Astrocyte (in vitro differentiated cells and primary cell): ENCODE measurements at regions not wholly inside any gene's neighbourhood (a gene's known extent, or its start where the extent isn't known, plus 50 kb on each side); places are given as distances from the start of the nearest gene placed in this dataset.
A peak's percentile ranks its signal among the peaks of the same experiment; 100 is the strongest.

Experiments
- DNase-seq: peaks from one replicate; pipeline ENCODE4 v3.0.0-alpha.2; 2010; ENCODE audit warnings: low read depth
- FAIRE-seq: peaks from 2 replicates; lab custom pipeline; 2011; peaks lifted over from hg19 to GRCh38; lab: Jason Lieb, UNC
- H2AFZ ChIP-seq: 2 replicates; pipeline ENCODE4 v1.6.0; 2012; ENCODE audit warnings: low read depth, low read length, inconsistent platforms
- H3K27ac ChIP-seq: 2 replicates; pipeline ENCODE4 v1.5.1; 2011; ENCODE audit warnings: low read depth, low read length, inconsistent platforms
- H3K27me3 ChIP-seq: 2 replicates; pipeline ENCODE4 v1.6.0; 2011; ENCODE audit warnings: low read length, inconsistent platforms; ENCODE audit not compliant: insufficient read depth
- H3K36me3 ChIP-seq: 2 replicates; pipeline ENCODE4 v1.5.1; 2011; ENCODE audit warnings: low read length, inconsistent platforms; ENCODE audit not compliant: insufficient read depth
- H3K4me1 ChIP-seq: 2 replicates; pipeline ENCODE4 v1.5.1; 2011; ENCODE audit warnings: low read length, inconsistent platforms; ENCODE audit not compliant: insufficient read depth
- H3K4me2 ChIP-seq: 2 replicates; pipeline ENCODE4 v1.6.0; 2012; ENCODE audit warnings: low read length, inconsistent platforms
- H3K4me3 ChIP-seq: 2 replicates; pipeline ENCODE4 v1.5.1; 2011; ENCODE audit warnings: low read depth, mild to moderate bottlenecking, low read length, inconsistent platforms; ENCODE audit not compliant: insufficient read depth
- H3K79me2 ChIP-seq: 2 replicates; pipeline ENCODE4 v1.6.0; 2012; ENCODE audit warnings: mild to moderate bottlenecking, low read length, inconsistent platforms; ENCODE audit not compliant: insufficient read depth
- H3K9ac ChIP-seq: 2 replicates; pipeline ENCODE4 v1.6.0; 2012; ENCODE audit warnings: mild to moderate bottlenecking, low read length, inconsistent platforms
- H3K9me3 ChIP-seq: 2 replicates; pipeline ENCODE4 v1.5.1; 2012; ENCODE audit warnings: low read depth, mild to moderate bottlenecking, low read length, inconsistent platforms; ENCODE audit not compliant: insufficient read depth
- H4K20me1 ChIP-seq: 2 replicates; pipeline ENCODE4 v1.6.0; 2012; ENCODE audit warnings: low read length, inconsistent platforms; ENCODE audit not compliant: insufficient read depth
- H3K27ac Mint-ChIP-seq: one replicate; pipeline ENCODE4 v1.8.0; 2021; ENCODE audit warnings: mild to moderate bottlenecking, mixed read lengths; ENCODE audit not compliant: unreplicated experiment
- H3K27me3 Mint-ChIP-seq: one replicate; pipeline ENCODE4 v1.8.0; 2021; ENCODE audit warnings: low read depth, mixed read lengths; ENCODE audit not compliant: unreplicated experiment
- H3K36me3 Mint-ChIP-seq: one replicate; pipeline ENCODE4 v1.8.0; 2021; ENCODE audit warnings: low read depth, mixed read lengths; ENCODE audit not compliant: unreplicated experiment
- H3K4me1 Mint-ChIP-seq: one replicate; pipeline ENCODE4 v1.8.0; 2021; ENCODE audit warnings: low read depth, mixed read lengths; ENCODE audit not compliant: unreplicated experiment
- H3K4me3 Mint-ChIP-seq: one replicate; pipeline ENCODE4 v1.8.0; 2021; ENCODE audit warnings: mild to moderate bottlenecking, moderate library complexity, mixed read lengths; ENCODE audit not compliant: unreplicated experiment
- H3K9me3 Mint-ChIP-seq: one replicate; pipeline ENCODE4 v1.8.0; 2021; ENCODE audit warnings: mild to moderate bottlenecking, mixed read lengths; ENCODE audit not compliant: unreplicated experiment
- CTCF ChIP-seq: IDR thresholded peaks from 2 replicates; pipeline ENCODE4 v1.5.1; 2011; ENCODE audit warnings: low read depth, mild to moderate bottlenecking, inconsistent platforms, low read length, moderate library complexity; ENCODE audit not compliant: insufficient read depth
- EZH2 ChIP-seq: IDR thresholded peaks from 2 replicates; pipeline ENCODE4 v1.6.1; 2012; ENCODE audit warnings: mild to moderate bottlenecking, low read length, inconsistent platforms; ENCODE audit not compliant: insufficient read depth

GRCh38 chr9:89848060-89849040 lies 243.5 kb downstream of the GADD45G start:
- peaks cover 4% of the 10 kb centered on the region for H3K9me3 Mint-ChIP-seq
- Histone ChIP-seq H3K36me3 (no peaks in the 10 kb centered on the region), H3K9ac (no peak overlapping the region), H4K20me1 (no peaks in the 10 kb centered on the region), H3K9me3 (no peaks in the 10 kb centered on the region), H2AFZ (no peak overlapping the region), H3K4me3 (no peak overlapping the region), H3K4me1 (no peaks in the 10 kb centered on the region), H3K4me2 (no peak overlapping the region), H3K27ac (no peak overlapping the region), H3K79me2 (no peaks in the 10 kb centered on the region), H3K27me3 (no peaks in the 10 kb centered on the region)
- no peak for TF ChIP-seq CTCF
- no peak for TF ChIP-seq EZH2
- H3K4me3 Mint-ChIP-seq, result no peak overlapping the region
- H3K27ac Mint-ChIP-seq, result no peak overlapping the region
- H3K27me3 Mint-ChIP-seq, result peaks cover 43% of the 10 kb centered on the region
- no peak for FAIRE-seq
- no peaks in the 10 kb centered on the region for H3K36me3 Mint-ChIP-seq
- no peak for DNase-seq
- peaks cover 10% of the 10 kb centered on the region for H3K4me1 Mint-ChIP-seq

GRCh38 chr9:89849096-89849495 lies 244.3 kb downstream of the GADD45G start:
- H4K20me1 ChIP-seq, result no peaks in the 10 kb centered on the region
- H3K79me2 ChIP-seq, result no peaks in the 10 kb centered on the region
- H3K4me1 ChIP-seq, result no peaks in the 10 kb centered on the region
- H3K4me2 ChIP-seq, result no peak overlapping the region
- H2AFZ ChIP-seq, result no peak overlapping the region
- Mint-ChIP-seq H3K27me3 (peaks cover 43% of the 10 kb centered on the region), H3K4me3 (no peak overlapping the region), H3K36me3 (no peaks in the 10 kb centered on the region), H3K4me1 (peaks cover 10% of the 10 kb centered on the region), H3K9me3 (peaks cover 2% of the 10 kb centered on the region), H3K27ac (no peak overlapping the region)
- H3K27ac ChIP-seq, result no peak overlapping the region
- no peaks in the 10 kb centered on the region for H3K36me3 ChIP-seq
- TF ChIP-seq CTCF (no peak), EZH2 (no peak)
- no peak overlapping the region for H3K4me3 ChIP-seq
- H3K27me3 ChIP-seq, result no peaks in the 10 kb centered on the region
- FAIRE-seq (no peak), DNase-seq (no peak)
- no peaks in the 10 kb centered on the region for H3K9me3 ChIP-seq
- no peak overlapping the region for H3K9ac ChIP-seq

GRCh38 chr9:89850153-89850552 lies 245.3 kb downstream of the GADD45G start:
- Mint-ChIP-seq H3K9me3 (peaks cover 4% of the 10 kb centered on the region), H3K36me3 (no peaks in the 10 kb centered on the region), H3K27me3 (peaks cover 47% of the 10 kb centered on the region), H3K4me1 (peaks cover 10% of the 10 kb centered on the region), H3K4me3 (no peak overlapping the region), H3K27ac (no peak overlapping the region)
- no peaks in the 10 kb centered on the region for H3K4me1 ChIP-seq
- H3K79me2 ChIP-seq, result no peaks in the 10 kb centered on the region
- H3K27me3 ChIP-seq, result no peaks in the 10 kb centered on the region
- FAIRE-seq, result no peak
- no peak overlapping the region for H2AFZ ChIP-seq
- peak overlapping the region; percentile 32 for H3K4me2 ChIP-seq
- H3K4me3 ChIP-seq, result no peak overlapping the region
- H3K9ac ChIP-seq, result no peak overlapping the region
- TF ChIP-seq EZH2, result no peak
- TF ChIP-seq CTCF, result no peak
- no peak overlapping the region for H3K27ac ChIP-seq
- no peak for DNase-seq
- no peaks in the 10 kb centered on the region for H3K9me3 ChIP-seq
- H4K20me1 ChIP-seq, result no peaks in the 10 kb centered on the region
- no peaks in the 10 kb centered on the region for H3K36me3 ChIP-seq
